DOHH2 (cell line): ENCODE measurements at regions not wholly inside any gene's neighbourhood (a gene's known extent, or its start where the extent isn't known, plus 50 kb on each side); places are given as distances from the start of the nearest gene placed in this dataset.

Experiments
- H3F3A ChIP-seq: fragments of 200-600 bp; sonication (generic), shearing (Covaris generic); 2 replicates; pipeline ENCODE4 v1.6.0; 2016; ENCODE audit warnings: antibody characterized with exemption, mild to moderate bottlenecking; ENCODE audit not compliant: control insufficient read depth, insufficient read depth
- H3K27ac ChIP-seq: fragments of 200-600 bp; sonication (generic); 2 replicates; pipeline ENCODE4 v1.5.1; 2014; ENCODE audit warnings: low read depth, mild to moderate bottlenecking, low read length, moderate library complexity
- H3K27me3 ChIP-seq: fragments of 200-600 bp; sonication (generic); 2 replicates; pipeline ENCODE4 v1.6.1; 2014; ENCODE audit warnings: mild to moderate bottlenecking, low read length, mixed read lengths; ENCODE audit not compliant: control insufficient read depth
- H3K36me3 ChIP-seq: fragments of 200-600 bp; sonication (generic); 2 replicates; pipeline ENCODE4 v1.6.1; 2014; ENCODE audit warnings: mild to moderate bottlenecking, low read length, moderate library complexity, mixed read lengths; ENCODE audit not compliant: control insufficient read depth
- H3K4me1 ChIP-seq: fragments of 200-600 bp; sonication (generic); 2 replicates; pipeline ENCODE4 v1.6.1; 2014; ENCODE audit warnings: mild to moderate bottlenecking, low read length, mixed read lengths; ENCODE audit not compliant: control insufficient read depth
- H3K4me2 ChIP-seq: fragments of 200-600 bp; sonication (generic); 2 replicates; pipeline ENCODE4 v1.6.0; 2014; ENCODE audit warnings: mild to moderate bottlenecking, low read length, moderate library complexity
- H3K4me3 ChIP-seq: fragments of 200-600 bp; sonication (generic); 2 replicates; pipeline ENCODE4 v1.5.1; 2014; ENCODE audit warnings: mild to moderate bottlenecking, low read length, mixed read lengths
- H3K79me2 ChIP-seq: fragments of 200-600 bp; sonication (generic); 2 replicates; pipeline ENCODE4 v1.6.1; 2014; ENCODE audit warnings: mild to moderate bottlenecking, low read length, mixed read lengths; ENCODE audit not compliant: control insufficient read depth
- H3K9me2 ChIP-seq: fragments of 200-600 bp; sonication (generic); replicated peaks from 2 replicates; pipeline ENCODE4 v1.6.1; 2014; ENCODE audit warnings: mild to moderate bottlenecking, low read length, mixed read lengths; ENCODE audit not compliant: control insufficient read depth
- H3K9me3 ChIP-seq: fragments of 200-600 bp; sonication (generic); 2 replicates; pipeline ENCODE4 v1.6.1; 2014; ENCODE audit warnings: antibody characterized with exemption, low read length, mixed read lengths; ENCODE audit not compliant: control insufficient read depth, insufficient read depth
- H4K20me1 ChIP-seq: fragments of 200-600 bp; sonication (generic); 2 replicates; pipeline ENCODE4 v1.6.0; 2014; ENCODE audit warnings: low read depth, mild to moderate bottlenecking, antibody characterized with exemption, low read length, moderate library complexity; ENCODE audit not compliant: control insufficient read depth, insufficient read depth
- EZH2phosphoT487 ChIP-seq: fragments of 200-600 bp; sonication (generic); IDR thresholded peaks from 2 replicates; pipeline ENCODE4 v1.6.1; 2017; ENCODE audit warnings: borderline replicate concordance, mild to moderate bottlenecking, antibody characterized with exemption, low read length, moderate library complexity, mixed read lengths
- TF ChIP-seq, protein P1 (sequence below): fragments of 200-600 bp; sonication (generic); IDR thresholded peaks from one replicate; pipeline ENCODE4 v1.5.1; 2014; ENCODE audit warnings: antibody characterized with exemption, mild to moderate bottlenecking, low read depth, low read length; ENCODE audit not compliant: poor library complexity, severe bottlenecking

DNA sequence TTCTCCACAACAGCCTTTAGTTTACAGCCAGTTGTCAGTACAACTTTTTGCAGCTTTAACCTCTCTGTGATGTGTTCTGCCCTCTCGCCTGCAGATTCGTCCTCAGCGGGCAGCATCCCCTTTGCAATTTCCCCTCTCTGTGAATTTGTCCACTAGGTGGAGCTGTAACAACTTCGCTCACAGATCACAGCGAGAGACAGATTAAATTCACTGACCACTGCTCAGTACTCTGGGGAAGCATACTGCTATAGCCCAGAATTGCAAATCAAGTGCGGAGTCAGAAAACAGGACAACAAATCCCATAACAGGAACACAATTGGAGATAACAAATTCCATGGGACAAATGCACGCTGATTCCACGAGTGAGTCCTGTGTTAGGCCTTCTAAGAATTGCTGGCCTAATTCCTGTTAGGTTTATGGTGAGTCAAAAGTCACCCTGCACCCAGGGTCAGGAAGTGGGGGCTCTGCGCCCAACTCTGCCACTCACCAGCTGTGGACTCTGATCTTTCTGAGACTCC lies 2124.9 kb downstream of the MAT2B start:
- H3K27ac ChIP-seq: no peak overlapping the region
- no peaks in the 10 kb centered on the region for H3F3A ChIP-seq
- H3K4me2 ChIP-seq: no peak overlapping the region
- no peaks in the 10 kb centered on the region for H3K36me3 ChIP-seq
- H3K27me3 ChIP-seq: no peaks in the 10 kb centered on the region
- TF ChIP-seq, protein P1, sequence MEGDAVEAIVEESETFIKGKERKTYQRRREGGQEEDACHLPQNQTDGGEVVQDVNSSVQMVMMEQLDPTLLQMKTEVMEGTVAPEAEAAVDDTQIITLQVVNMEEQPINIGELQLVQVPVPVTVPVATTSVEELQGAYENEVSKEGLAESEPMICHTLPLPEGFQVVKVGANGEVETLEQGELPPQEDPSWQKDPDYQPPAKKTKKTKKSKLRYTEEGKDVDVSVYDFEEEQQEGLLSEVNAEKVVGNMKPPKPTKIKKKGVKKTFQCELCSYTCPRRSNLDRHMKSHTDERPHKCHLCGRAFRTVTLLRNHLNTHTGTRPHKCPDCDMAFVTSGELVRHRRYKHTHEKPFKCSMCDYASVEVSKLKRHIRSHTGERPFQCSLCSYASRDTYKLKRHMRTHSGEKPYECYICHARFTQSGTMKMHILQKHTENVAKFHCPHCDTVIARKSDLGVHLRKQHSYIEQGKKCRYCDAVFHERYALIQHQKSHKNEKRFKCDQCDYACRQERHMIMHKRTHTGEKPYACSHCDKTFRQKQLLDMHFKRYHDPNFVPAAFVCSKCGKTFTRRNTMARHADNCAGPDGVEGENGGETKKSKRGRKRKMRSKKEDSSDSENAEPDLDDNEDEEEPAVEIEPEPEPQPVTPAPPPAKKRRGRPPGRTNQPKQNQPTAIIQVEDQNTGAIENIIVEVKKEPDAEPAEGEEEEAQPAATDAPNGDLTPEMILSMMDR: peak; percentile 88
- no peak for TF ChIP-seq EZH2phosphoT487
- no peak overlapping the region for H3K4me3 ChIP-seq
- H3K9me2 ChIP-seq: no peaks in the 10 kb centered on the region
- H3K79me2 ChIP-seq: no peaks in the 10 kb centered on the region
- H4K20me1 ChIP-seq: no peaks in the 10 kb centered on the region
- no peaks in the 10 kb centered on the region for H3K9me3 ChIP-seq
- H3K4me1 ChIP-seq: no peaks in the 10 kb centered on the region

DNA sequence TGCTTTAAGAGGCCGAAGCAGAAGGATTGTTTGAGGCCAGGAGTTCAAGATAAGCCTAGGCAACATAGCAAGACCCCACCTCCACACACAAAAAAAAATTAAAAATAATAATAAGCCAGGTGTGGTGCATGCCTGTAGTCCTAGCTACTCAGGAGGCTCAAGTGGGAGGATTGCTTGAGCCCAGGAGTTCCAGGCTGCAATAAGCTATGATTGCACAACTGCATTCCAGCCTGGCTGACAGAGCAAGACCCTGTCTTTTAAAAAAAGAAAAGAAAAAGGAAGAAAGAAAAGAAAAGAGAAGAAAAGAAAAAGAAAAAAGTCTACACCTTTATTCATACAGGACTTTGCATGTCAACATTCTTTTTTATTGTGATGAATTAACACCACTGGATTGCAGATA lies 2125.8 kb downstream of the MAT2B start:
- Histone ChIP-seq H3K27me3 (no peaks in the 10 kb centered on the region), H3K4me1 (no peaks in the 10 kb centered on the region), H3K4me2 (no peak overlapping the region), H3K27ac (no peak overlapping the region), H3K79me2 (no peaks in the 10 kb centered on the region), H3F3A (no peaks in the 10 kb centered on the region), H4K20me1 (no peaks in the 10 kb centered on the region), H3K9me2 (no peaks in the 10 kb centered on the region), H3K36me3 (no peaks in the 10 kb centered on the region), H3K9me3 (no peaks in the 10 kb centered on the region), H3K4me3 (no peak overlapping the region)
- TF ChIP-seq, protein P1: no peak
- TF ChIP-seq EZH2phosphoT487: no peak

DNA sequence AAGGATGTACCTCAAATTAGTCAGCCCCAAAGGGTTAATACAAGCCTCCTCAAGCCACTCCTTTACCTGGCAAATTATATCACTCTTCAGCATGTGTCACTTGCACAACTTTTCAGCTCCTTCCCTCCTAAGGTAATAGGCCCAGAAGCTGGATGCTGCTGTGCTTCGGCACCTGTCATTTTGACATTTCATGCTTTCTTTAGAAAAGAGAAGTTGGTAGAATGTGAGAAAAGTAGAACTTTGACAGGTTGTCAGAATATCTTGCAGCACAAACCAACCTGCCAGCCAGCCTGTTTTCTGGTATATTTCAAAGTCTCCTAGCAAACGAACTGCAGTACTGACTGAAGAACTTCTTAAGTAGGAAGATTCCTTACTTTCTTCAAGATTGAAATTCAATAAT lies 2136.9 kb downstream of the MAT2B start:
- Histone ChIP-seq H3K4me2 (no peak overlapping the region), H3K9me3 (no peaks in the 10 kb centered on the region), H3K27me3 (no peaks in the 10 kb centered on the region), H3K9me2 (no peaks in the 10 kb centered on the region), H3K79me2 (no peaks in the 10 kb centered on the region), H3K27ac (no peak overlapping the region), H3F3A (no peaks in the 10 kb centered on the region), H3K4me1 (no peaks in the 10 kb centered on the region), H4K20me1 (no peaks in the 10 kb centered on the region), H3K4me3 (no peak overlapping the region), H3K36me3 (no peaks in the 10 kb centered on the region)
- TF ChIP-seq, protein P1: no peak
- TF ChIP-seq EZH2phosphoT487: no peak
